ENCODE measurements at regions not wholly inside any gene's neighbourhood (a gene's known extent, or its start where the extent isn't known, plus 50 kb on each side); places are given as distances from the start of the nearest gene placed in this dataset.

GRCh38 chr4:110778521-110778920 is 155.6 kb upstream of the PITX2 start:
- no peak for DNase-seq
- no peaks in the 10 kb centered on the region for H3K9me3 Mint-ChIP-seq
- no peak overlapping the region for H3K27ac Mint-ChIP-seq
- no peak overlapping the region for H3K4me3 Mint-ChIP-seq
- H3K27me3 Mint-ChIP-seq (ENCODE audit: low read depth, poor library complexity) = no peaks in the 10 kb centered on the region
- no peaks in the 10 kb centered on the region for H3K36me3 Mint-ChIP-seq (ENCODE audit: low read depth)
- H3K4me1 Mint-ChIP-seq = no peaks in the 10 kb centered on the region
- TF ChIP-seq CTCF (IDR thresholded peaks at IDR 0.05) = no peak

GRCh38 chr4:110780538-110780937 is 157.7 kb upstream of the PITX2 start:
- no peaks in the 10 kb centered on the region for H3K36me3 Mint-ChIP-seq (ENCODE audit: low read depth)
- TF ChIP-seq CTCF (IDR thresholded peaks at IDR 0.05) = no peak
- no peaks in the 10 kb centered on the region for H3K9me3 Mint-ChIP-seq
- no peak overlapping the region for H3K27ac Mint-ChIP-seq
- no peaks in the 10 kb centered on the region for H3K27me3 Mint-ChIP-seq (ENCODE audit: low read depth, poor library complexity)
- DNase-seq = no peak
- H3K4me1 Mint-ChIP-seq = no peaks in the 10 kb centered on the region
- H3K4me3 Mint-ChIP-seq = no peak overlapping the region

GRCh38 chr4:110781944-110782343 is 159.1 kb upstream of the PITX2 start:
- no peak for DNase-seq
- Mint-ChIP-seq H3K4me1 (no peaks in the 10 kb centered on the region), H3K27me3 (ENCODE audit: low read depth, poor library complexity) (no peaks in the 10 kb centered on the region), H3K27ac (no peak overlapping the region), H3K9me3 (no peaks in the 10 kb centered on the region), H3K4me3 (no peak overlapping the region), H3K36me3 (ENCODE audit: low read depth) (no peaks in the 10 kb centered on the region)
- TF ChIP-seq CTCF (IDR thresholded peaks at IDR 0.05) = no peak

GRCh38 chr4:110787109-110787508 is 164.2 kb upstream of the PITX2 start:
- no peak overlapping the region for H3K27ac Mint-ChIP-seq

GRCh38 chr4:110787707-110788106 is 164.8 kb upstream of the PITX2 start:
- no peak overlapping the region for H3K4me3 Mint-ChIP-seq
- no peak for DNase-seq
- H3K27me3 Mint-ChIP-seq (ENCODE audit: low read depth, poor library complexity) = no peaks in the 10 kb centered on the region
- no peak overlapping the region for H3K27ac Mint-ChIP-seq
- peaks cover 5% of the 10 kb centered on the region for H3K4me1 Mint-ChIP-seq
- H3K36me3 Mint-ChIP-seq (ENCODE audit: low read depth) = no peaks in the 10 kb centered on the region
- TF ChIP-seq CTCF (IDR thresholded peaks at IDR 0.05) = no peak
- H3K9me3 Mint-ChIP-seq = no peaks in the 10 kb centered on the region

More at GRCh38 chr4:110787109-110787508, 164.2 kb upstream of the PITX2 start:
- Mint-ChIP-seq H3K36me3 (ENCODE audit: low read depth) (no peaks in the 10 kb centered on the region), H3K4me1 (no peaks in the 10 kb centered on the region), H3K9me3 (no peaks in the 10 kb centered on the region), H3K4me3 (no peak overlapping the region), H3K27me3 (ENCODE audit: low read depth, poor library complexity) (no peaks in the 10 kb centered on the region)
- no peak for DNase-seq
- TF ChIP-seq CTCF (IDR thresholded peaks at IDR 0.05) = no peak

- Mint-ChIP-seq H3K27me3 (ENCODE audit: low read depth, poor library complexity) (no peaks in the 10 kb centered on the region), H3K27ac (no peak overlapping the region), H3K36me3 (ENCODE audit: low read depth) (no peaks in the 10 kb centered on the region), H3K9me3 (no peaks in the 10 kb centered on the region), H3K4me1 (peaks cover 10% of the 10 kb centered on the region), H3K4me3 (no peak overlapping the region)
- no peak for DNase-seq
- no peak for TF ChIP-seq CTCF (IDR thresholded peaks at IDR 0.05)
Measured at GRCh38 chr4:110788302-110788701, 165.4 kb upstream of the PITX2 start.

Measured in nephron progenitor cell (in vitro differentiated cells).